CD14-positive monocyte (primary cell): ENCODE measurements at regions not wholly inside any gene's neighbourhood (a gene's known extent, or its start where the extent isn't known, plus 50 kb on each side); places are given as distances from the start of the nearest gene placed in this dataset.

Experiments used
- DNase-seq, 3 donors: peaks; one replicate each; pipeline ENCODE4 v3.0.0-alpha.2; 2011 to 2022
- H2AFZ ChIP-seq: 2 replicates; pipeline ENCODE4 v1.6.0; 2012; ENCODE audit warnings: mild to moderate bottlenecking, low read depth, low read length, inconsistent platforms; ENCODE audit not compliant: insufficient read depth, poor library complexity, severe bottlenecking
- H3K27ac ChIP-seq, 2 donors: 1 replicate in 1 of 2; 2 replicates in 1 of 2; pipeline ENCODE4 v1.5.1; 2012 to 2013; ENCODE audit warnings: low read length in 2 of 2, control low read depth in 1 of 2, inconsistent platforms in 1 of 2, low read depth in 1 of 2, mild to moderate bottlenecking in 1 of 2
- H3K27me3 ChIP-seq, 2 donors: one replicate each; pipeline versions ENCODE4 v1.6.0 to v1.6.1; 2011 to 2013; ENCODE audit warnings: low read length in 2 of 2; ENCODE audit not compliant: control insufficient read depth in 2 of 2, insufficient read depth in 2 of 2
- H3K36me3 ChIP-seq, 2 donors: replicated peaks in 1 of 2; 1 replicate in 1 of 2; 2 replicates in 1 of 2; pipeline versions ENCODE4 v1.5.1 to v1.6.1; 2012 to 2013; ENCODE audit warnings: low read length in 2 of 2, control low read depth in 1 of 2, inconsistent platforms in 1 of 2, mild to moderate bottlenecking in 1 of 2; ENCODE audit not compliant: insufficient read depth in 2 of 2, control insufficient read depth in 1 of 2
- H3K4me1 ChIP-seq, 2 donors: 1 replicate in 1 of 2; 2 replicates in 1 of 2; pipeline versions ENCODE4 v1.5.1 to v1.6.1; 2012 to 2013; ENCODE audit warnings: low read length in 2 of 2, control low read depth in 1 of 2, inconsistent platforms in 1 of 2, mild to moderate bottlenecking in 1 of 2, moderate library complexity in 1 of 2; ENCODE audit not compliant: insufficient read depth in 2 of 2, control insufficient read depth in 1 of 2
- H3K4me2 ChIP-seq: replicated peaks from 2 replicates; pipeline ENCODE3; 2012; ENCODE audit warnings: low read length, moderate library complexity, mild to moderate bottlenecking; ENCODE audit not compliant: poor library complexity, severe bottlenecking; ENCODE audit errors: extremely low read depth
- H3K4me3 ChIP-seq, 3 experiments: fragments of 200-600 bp in 1 of 3; sonication (generic) in 1 of 3; replicated peaks in 1 of 3; 1 replicate in 2 of 3; 2 replicates in 1 of 3; pipeline ENCODE4 v1.5.1; 2011 to 2013; ENCODE audit warnings: low read length in 3 of 3, mild to moderate bottlenecking in 3 of 3, control low read depth in 2 of 3, low read depth in 2 of 3, inconsistent platforms in 1 of 3, moderate library complexity in 1 of 3
- H3K79me2 ChIP-seq: 2 replicates; pipeline ENCODE4 v1.6.0; 2012; ENCODE audit warnings: mild to moderate bottlenecking, control low read depth, inconsistent platforms, low read length, moderate library complexity; ENCODE audit not compliant: insufficient read depth
- H3K9ac ChIP-seq: 2 replicates; pipeline ENCODE4 v1.6.0; 2017; ENCODE audit warnings: low read length, mild to moderate bottlenecking; ENCODE audit not compliant: insufficient read depth, poor library complexity, severe bottlenecking
- H3K9me3 ChIP-seq, 2 donors: replicated peaks in 1 of 2; 1 replicate in 1 of 2; 2 replicates in 1 of 2; pipeline versions ENCODE4 v1.5.1 to v1.6.1; 2012 to 2013; ENCODE audit warnings: low read length in 2 of 2, control low read depth in 1 of 2; ENCODE audit not compliant: control insufficient read depth in 1 of 2, insufficient read depth in 1 of 2
- H4K20me1 ChIP-seq: 2 replicates; pipeline ENCODE4 v1.6.0; 2012; ENCODE audit warnings: mild to moderate bottlenecking, low read length, control low read depth, moderate library complexity; ENCODE audit not compliant: insufficient read depth
- H3K27ac Mint-ChIP-seq, 7 donors: one replicate each; pipeline ENCODE4 v1.8.0; 2020; ENCODE audit warnings: mild to moderate bottlenecking in 7 of 7, mixed read lengths in 7 of 7, moderate library complexity in 6 of 7, inconsistent platforms in 2 of 7
- H3K27me3 Mint-ChIP-seq, 3 donors: one replicate each; pipeline ENCODE4 v1.8.0; 2021 to 2022; ENCODE audit warnings: low read depth in 3 of 3, mild to moderate bottlenecking in 3 of 3, mixed read lengths in 3 of 3, moderate library complexity in 3 of 3, inconsistent platforms in 1 of 3
- H3K36me3 Mint-ChIP-seq, 2 donors: one replicate each; pipeline ENCODE4 v1.8.0; 2020; ENCODE audit warnings: mixed read lengths in 2 of 2, inconsistent platforms in 1 of 2, mild to moderate bottlenecking in 1 of 2
- H3K4me1 Mint-ChIP-seq: one replicate; pipeline ENCODE4 v1.8.0; 2020; ENCODE audit warnings: mild to moderate bottlenecking, mixed read lengths
- H3K4me3 Mint-ChIP-seq, 2 donors: one replicate each; pipeline ENCODE4 v1.8.0; 2020; ENCODE audit warnings: mild to moderate bottlenecking in 2 of 2, mixed read lengths in 2 of 2, moderate library complexity in 1 of 2
- H3K9me3 Mint-ChIP-seq, 7 donors: one replicate each; pipeline ENCODE4 v1.8.0; 2020 to 2022; ENCODE audit warnings: mixed read lengths in 7 of 7, mild to moderate bottlenecking in 6 of 7, moderate library complexity in 6 of 7, inconsistent platforms in 2 of 7
- CTCF ChIP-seq: fragments of 200-600 bp; IDR thresholded peaks from one replicate; pipeline ENCODE4 v1.8.0; 2022; ENCODE audit warnings: antibody characterized with exemption, mild to moderate bottlenecking
- WGBS: methylation state at CpG from one replicate; pipeline ENCODE4 v1.1.5; 2013; ENCODE audit warnings: missing lambda C conversion rate; ENCODE audit not compliant: insufficient coverage; 5-methylcytosine and 5-hydroxymethylcytosine counted together
- intact Hi-C, 2 donors: fragments of 100-400 bp; cut with micrococcal nuclease; formaldehyde crosslinking; loops; one replicate each; pipeline versions ENCODE4 v1.15.0 to v1.15.1; 2023

GRCh38 chr10:109487691-109488090 is 435.6 kb downstream of the XPNPEP1 start:
- Mint-ChIP-seq H3K4me1 (no peaks in the 10 kb centered on the region), H3K27me3 (no peaks in the 10 kb centered on the region), H3K27ac (no peak overlapping the region), H3K36me3 (no peaks in the 10 kb centered on the region), H3K4me3 (no peak overlapping the region), H3K9me3 (peaks cover 0 to 10% (median 3%) of the 10 kb centered on the region in 7 donors)
- DNase-seq, result no peak
- Histone ChIP-seq H3K9ac (no peak overlapping the region), H3K36me3 (no peaks in the 10 kb centered on the region), H3K79me2 (no peaks in the 10 kb centered on the region), H3K4me2 (no peak overlapping the region), H3K27ac (no peak overlapping the region), H4K20me1 (no peaks in the 10 kb centered on the region), H3K27me3 (no peaks in the 10 kb centered on the region), H3K4me3 (no peak overlapping the region), H2AFZ (no peak overlapping the region), H3K9me3 (peaks cover 0 to 4% of the 10 kb centered on the region in 2 donors), H3K4me1 (no peaks in the 10 kb centered on the region)
- TF ChIP-seq CTCF, result no peak
- no CpG with 5 or more reads among the region's 4 CpGs for WGBS
- intact Hi-C loops, result no loop called here

GRCh38 chr10:109480836-109481235 is 442.5 kb downstream of the XPNPEP1 start:
- no peak for TF ChIP-seq CTCF
- Mint-ChIP-seq H3K27ac (no peak overlapping the region), H3K36me3 (no peaks in the 10 kb centered on the region), H3K9me3 (peaks cover 0 to 2% (median 0%) of the 10 kb centered on the region in 7 donors), H3K27me3 (no peaks in the 10 kb centered on the region), H3K4me1 (no peaks in the 10 kb centered on the region), H3K4me3 (no peak overlapping the region)
- Histone ChIP-seq H4K20me1 (no peaks in the 10 kb centered on the region), H3K36me3 (no peaks in the 10 kb centered on the region), H3K4me1 (no peaks in the 10 kb centered on the region), H3K4me3 (no peak overlapping the region), H3K4me2 (no peak overlapping the region), H3K27ac (no peak overlapping the region), H3K9me3 (no peaks in the 10 kb centered on the region), H3K79me2 (no peaks in the 10 kb centered on the region), H3K9ac (no peak overlapping the region), H3K27me3 (no peaks in the 10 kb centered on the region), H2AFZ (no peak overlapping the region)
- intact Hi-C loops, result no loop called here
- DNase-seq, result no peak
